ENCODE measurements at regions not wholly inside any gene's neighbourhood (a gene's known extent, or its start where the extent isn't known, plus 50 kb on each side); places are given as distances from the start of the nearest gene placed in this dataset.

DNA sequence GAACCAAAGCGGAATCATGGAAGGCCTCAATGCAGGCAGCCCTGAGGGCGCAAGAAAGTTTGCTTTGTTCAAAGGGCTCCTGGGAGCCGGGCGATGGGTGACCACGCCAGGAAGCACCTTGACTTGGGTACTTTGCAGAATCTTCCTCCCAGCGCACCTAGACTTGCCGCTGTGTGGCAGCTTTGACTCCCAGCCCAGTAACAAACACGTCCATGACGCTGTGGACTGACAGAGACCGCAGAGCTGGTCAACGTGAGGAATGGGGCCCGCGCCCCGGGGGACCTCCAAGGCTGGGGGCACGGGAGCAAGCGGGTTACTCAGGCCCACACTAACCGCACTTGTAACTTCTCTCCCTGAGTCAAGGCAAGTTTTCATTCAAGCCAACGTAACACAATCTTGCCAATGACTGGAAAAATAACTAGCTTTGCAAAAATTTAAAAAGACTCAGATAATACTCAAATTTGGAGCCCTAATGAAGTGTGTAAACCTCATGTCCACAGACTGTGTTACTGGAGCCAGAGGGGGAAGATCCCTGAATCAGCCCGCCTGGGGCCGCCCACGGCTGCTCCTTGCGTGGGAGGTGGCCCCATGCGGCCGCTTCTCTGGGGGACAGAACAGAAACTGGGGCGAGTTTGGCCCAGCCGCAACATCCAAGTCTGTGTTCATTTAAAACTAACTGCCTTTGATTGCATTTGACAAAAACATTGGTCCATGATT, 130.8 kb downstream of the DNAJB6 start:
- TF ChIP-seq, protein P1, sequence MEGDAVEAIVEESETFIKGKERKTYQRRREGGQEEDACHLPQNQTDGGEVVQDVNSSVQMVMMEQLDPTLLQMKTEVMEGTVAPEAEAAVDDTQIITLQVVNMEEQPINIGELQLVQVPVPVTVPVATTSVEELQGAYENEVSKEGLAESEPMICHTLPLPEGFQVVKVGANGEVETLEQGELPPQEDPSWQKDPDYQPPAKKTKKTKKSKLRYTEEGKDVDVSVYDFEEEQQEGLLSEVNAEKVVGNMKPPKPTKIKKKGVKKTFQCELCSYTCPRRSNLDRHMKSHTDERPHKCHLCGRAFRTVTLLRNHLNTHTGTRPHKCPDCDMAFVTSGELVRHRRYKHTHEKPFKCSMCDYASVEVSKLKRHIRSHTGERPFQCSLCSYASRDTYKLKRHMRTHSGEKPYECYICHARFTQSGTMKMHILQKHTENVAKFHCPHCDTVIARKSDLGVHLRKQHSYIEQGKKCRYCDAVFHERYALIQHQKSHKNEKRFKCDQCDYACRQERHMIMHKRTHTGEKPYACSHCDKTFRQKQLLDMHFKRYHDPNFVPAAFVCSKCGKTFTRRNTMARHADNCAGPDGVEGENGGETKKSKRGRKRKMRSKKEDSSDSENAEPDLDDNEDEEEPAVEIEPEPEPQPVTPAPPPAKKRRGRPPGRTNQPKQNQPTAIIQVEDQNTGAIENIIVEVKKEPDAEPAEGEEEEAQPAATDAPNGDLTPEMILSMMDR (IDR thresholded peaks at IDR 0.05): no peak
- no peak for TF ChIP-seq POLR2A (IDR thresholded peaks at IDR 0.05)

Measured in testis (tissue), 2 donors.